ENCODE measurements at regions not wholly inside any gene's neighbourhood (a gene's known extent, or its start where the extent isn't known, plus 50 kb on each side); places are given as distances from the start of the nearest gene placed in this dataset.

DNA sequence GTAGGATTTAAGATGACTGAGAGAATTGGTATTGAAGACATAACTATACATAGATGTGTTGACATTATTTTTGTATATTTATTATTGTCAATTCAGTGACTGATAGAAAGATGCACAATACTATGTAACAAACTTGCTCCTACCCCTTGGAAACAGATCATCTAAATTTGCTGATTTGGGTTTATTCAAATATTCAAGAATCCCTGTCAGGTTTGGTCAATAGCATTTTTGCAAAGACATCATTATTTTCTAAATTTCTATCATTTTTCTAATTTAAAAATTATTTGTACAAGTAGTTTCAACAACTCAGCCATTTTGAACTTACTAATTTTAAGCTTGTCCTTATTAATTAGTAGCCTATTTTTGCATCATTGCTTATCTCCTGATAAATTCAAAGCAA is 1463.4 kb downstream of the SI start (continued):
- TF ChIP-seq ZFP30 (CRISPR knock-in tag; IDR thresholded peaks at IDR 0.05), result no peak
- no peak for TF ChIP-seq PPARA (CRISPR knock-in tag; IDR thresholded peaks at IDR 0.05; ENCODE audit: borderline replicate concordance)
- no peak for TF ChIP-seq ARNTL (CRISPR knock-in tag; IDR thresholded peaks at IDR 0.05; ENCODE audit: borderline replicate concordance, low read depth)

DNA sequence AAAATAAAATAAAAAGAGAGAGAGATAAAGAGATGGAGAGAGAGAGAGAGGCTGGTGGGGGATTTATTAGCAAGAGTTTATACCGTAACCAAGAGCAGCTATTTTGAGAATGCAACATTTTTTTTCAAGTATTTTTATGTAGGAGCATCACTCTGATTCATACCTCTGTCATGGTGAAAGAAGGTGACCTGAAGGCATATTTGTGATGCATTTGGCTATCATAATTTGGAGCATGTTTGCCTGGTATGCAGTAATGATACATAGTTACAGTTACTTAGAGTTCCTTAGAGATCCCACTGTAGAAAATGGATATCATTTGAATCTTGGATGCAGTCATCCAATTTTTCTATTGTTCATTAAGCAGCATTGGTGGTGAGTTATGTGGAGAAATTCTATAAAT is 1472.4 kb downstream of the SI start:
- no peak for ATAC-seq

GRCh38 chr3:163601426-163601825 is 1476.9 kb downstream of the SI start:
- TF ChIP-seq PPARA (CRISPR knock-in tag; IDR thresholded peaks at IDR 0.05; ENCODE audit: borderline replicate concordance), result no peak
- TF ChIP-seq GLIS3 (CRISPR knock-in tag; IDR thresholded peaks at IDR 0.05), result no peak
- no peak for TF ChIP-seq ESRRG (CRISPR knock-in tag; IDR thresholded peaks at IDR 0.05)
- no peak for TF ChIP-seq ZFP30 (CRISPR knock-in tag; IDR thresholded peaks at IDR 0.05)
- TF ChIP-seq, protein P1, sequence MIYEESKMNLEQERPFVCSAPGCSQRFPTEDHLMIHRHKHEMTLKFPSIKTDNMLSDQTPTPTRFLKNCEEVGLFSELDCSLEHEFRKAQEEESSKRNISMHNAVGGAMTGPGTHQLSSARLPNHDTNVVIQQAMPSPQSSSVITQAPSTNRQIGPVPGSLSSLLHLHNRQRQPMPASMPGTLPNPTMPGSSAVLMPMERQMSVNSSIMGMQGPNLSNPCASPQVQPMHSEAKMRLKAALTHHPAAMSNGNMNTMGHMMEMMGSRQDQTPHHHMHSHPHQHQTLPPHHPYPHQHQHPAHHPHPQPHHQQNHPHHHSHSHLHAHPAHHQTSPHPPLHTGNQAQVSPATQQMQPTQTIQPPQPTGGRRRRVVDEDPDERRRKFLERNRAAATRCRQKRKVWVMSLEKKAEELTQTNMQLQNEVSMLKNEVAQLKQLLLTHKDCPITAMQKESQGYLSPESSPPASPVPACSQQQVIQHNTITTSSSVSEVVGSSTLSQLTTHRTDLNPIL (CRISPR knock-in tag; IDR thresholded peaks at IDR 0.05; ENCODE audit: low read depth), result no peak
- no peak for TF ChIP-seq ZC3H10 (CRISPR knock-in tag; IDR thresholded peaks at IDR 0.05)
- TF ChIP-seq OSR1 (CRISPR knock-in tag; IDR thresholded peaks at IDR 0.05), result no peak
- TF ChIP-seq CSDC2 (CRISPR knock-in tag; IDR thresholded peaks at IDR 0.05), result no peak
- TF ChIP-seq ZNF565 (CRISPR knock-in tag; conservative IDR thresholded peaks at IDR 0.05; ENCODE audit: low read depth), result no peak
- no peak for TF ChIP-seq TSHZ2 (CRISPR knock-in tag; IDR thresholded peaks at IDR 0.05)
- TF ChIP-seq ZNF70 (CRISPR knock-in tag; IDR thresholded peaks at IDR 0.05), result no peak
- TF ChIP-seq ISL1 (CRISPR knock-in tag; IDR thresholded peaks at IDR 0.05), result no peak
- TF ChIP-seq SNAI2 (CRISPR knock-in tag; IDR thresholded peaks at IDR 0.05), result no peak
- no peak for TF ChIP-seq TOX (CRISPR knock-in tag; IDR thresholded peaks at IDR 0.05; ENCODE audit: borderline replicate concordance)
- TF ChIP-seq RARB (CRISPR knock-in tag; IDR thresholded peaks at IDR 0.05), result no peak
- no peak for ATAC-seq

More for the DNA sequence above, 1472.4 kb downstream of the SI start:
- TF ChIP-seq CSRNP3 (CRISPR knock-in tag; IDR thresholded peaks at IDR 0.05) (no peak), GLIS3 (CRISPR knock-in tag; IDR thresholded peaks at IDR 0.05) (no peak), PPARA (CRISPR knock-in tag; IDR thresholded peaks at IDR 0.05; ENCODE audit: borderline replicate concordance) (no peak), ZC3H10 (CRISPR knock-in tag; IDR thresholded peaks at IDR 0.05) (no peak), ARNTL (CRISPR knock-in tag; IDR thresholded peaks at IDR 0.05; ENCODE audit: borderline replicate concordance, low read depth) (no peak)
- TF ChIP-seq, protein P2, sequence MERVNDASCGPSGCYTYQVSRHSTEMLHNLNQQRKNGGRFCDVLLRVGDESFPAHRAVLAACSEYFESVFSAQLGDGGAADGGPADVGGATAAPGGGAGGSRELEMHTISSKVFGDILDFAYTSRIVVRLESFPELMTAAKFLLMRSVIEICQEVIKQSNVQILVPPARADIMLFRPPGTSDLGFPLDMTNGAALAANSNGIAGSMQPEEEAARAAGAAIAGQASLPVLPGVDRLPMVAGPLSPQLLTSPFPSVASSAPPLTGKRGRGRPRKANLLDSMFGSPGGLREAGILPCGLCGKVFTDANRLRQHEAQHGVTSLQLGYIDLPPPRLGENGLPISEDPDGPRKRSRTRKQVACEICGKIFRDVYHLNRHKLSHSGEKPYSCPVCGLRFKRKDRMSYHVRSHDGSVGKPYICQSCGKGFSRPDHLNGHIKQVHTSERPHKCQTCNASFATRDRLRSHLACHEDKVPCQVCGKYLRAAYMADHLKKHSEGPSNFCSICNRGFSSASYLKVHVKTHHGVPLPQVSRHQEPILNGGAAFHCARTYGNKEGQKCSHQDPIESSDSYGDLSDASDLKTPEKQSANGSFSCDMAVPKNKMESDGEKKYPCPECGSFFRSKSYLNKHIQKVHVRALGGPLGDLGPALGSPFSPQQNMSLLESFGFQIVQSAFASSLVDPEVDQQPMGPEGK (CRISPR knock-in tag; IDR thresholded peaks at IDR 0.05; ENCODE audit: borderline replicate concordance), result no peak

- ATAC-seq, result no peak
- TF ChIP-seq ZNF70 (CRISPR knock-in tag; IDR thresholded peaks at IDR 0.05) (no peak), ISL1 (CRISPR knock-in tag; IDR thresholded peaks at IDR 0.05) (no peak), ZC3H10 (CRISPR knock-in tag; IDR thresholded peaks at IDR 0.05) (no peak), ZFP30 (CRISPR knock-in tag; IDR thresholded peaks at IDR 0.05) (no peak), SNAI2 (CRISPR knock-in tag; IDR thresholded peaks at IDR 0.05) (no peak), TSHZ2 (CRISPR knock-in tag; IDR thresholded peaks at IDR 0.05) (no peak)
Measured at GRCh38 chr3:163587342-163587741, 1491.0 kb downstream of the SI start.
